ENCODE measurements at regions not wholly inside any gene's neighbourhood (a gene's known extent, or its start where the extent isn't known, plus 50 kb on each side); places are given as distances from the start of the nearest gene placed in this dataset.
A peak's percentile ranks its signal among the peaks of the same experiment; 100 is the strongest.
"Not testable (repeated sequence)": the region's sequence is repeated elsewhere in the genome, so short reads cannot be mapped to it uniquely, and the experiment has no call there.

- no peak for DNase-seq (ENCODE audit: low read depth in 4 of 4, low spot score in 3 of 4)
Measured at GRCh38 chr12:13405961-13406703, 209.6 kb downstream of the EMP1 start.

GRCh38 chr12:13404631-13405473, 208.3 kb downstream of the EMP1 start:
- DNase-seq (ENCODE audit: low read depth in 4 of 4, low spot score in 3 of 4) = no peak

GRCh38 chr12:13404111-13404628, 207.6 kb downstream of the EMP1 start:
- DNase-seq (ENCODE audit: low read depth in 4 of 4, low spot score in 3 of 4) = no peak

- DNase-seq (ENCODE audit: low read depth in 4 of 4, low spot score in 3 of 4) = not testable (repeated sequence)
Measured at GRCh38 chr12:13391375-13391774, 194.8 kb downstream of the EMP1 start.

- DNase-seq (ENCODE audit: low read depth in 4 of 4, low spot score in 3 of 4) = no peak
Measured at GRCh38 chr12:13390918-13391317, 194.4 kb downstream of the EMP1 start.

- peak; percentile 16 to 41 (median 21) for DNase-seq (ENCODE audit: low read depth in 4 of 4, low spot score in 3 of 4)
Measured at GRCh38 chr12:13390381-13390861, 193.9 kb downstream of the EMP1 start.

- DNase-seq (ENCODE audit: low read depth in 4 of 4, low spot score in 3 of 4) = no peak
Measured at GRCh38 chr12:13387101-13387500, 190.6 kb downstream of the EMP1 start.

GRCh38 chr12:13386323-13387039, 190.0 kb downstream of the EMP1 start:
- DNase-seq (ENCODE audit: low read depth in 4 of 4, low spot score in 3 of 4) = no peak

GRCh38 chr12:13383379-13383778, 186.9 kb downstream of the EMP1 start:
- DNase-seq (ENCODE audit: low read depth in 4 of 4, low spot score in 3 of 4) = no peak

- no peak for DNase-seq (ENCODE audit: low read depth in 4 of 4, low spot score in 3 of 4)
Measured at GRCh38 chr12:13380297-13380696, 183.8 kb downstream of the EMP1 start.

- DNase-seq (ENCODE audit: low read depth in 4 of 4, low spot score in 3 of 4) = no peak
Measured at GRCh38 chr12:13379531-13380188, 183.1 kb downstream of the EMP1 start.

- no peak for DNase-seq (ENCODE audit: low read depth in 4 of 4, low spot score in 3 of 4)
Measured at GRCh38 chr12:13377698-13378097, 181.2 kb downstream of the EMP1 start.

GRCh38 chr12:13376610-13377373, 180.3 kb downstream of the EMP1 start:
- DNase-seq (ENCODE audit: low read depth in 4 of 4, low spot score in 3 of 4) = no peak

- no peak for DNase-seq (ENCODE audit: low read depth in 4 of 4, low spot score in 3 of 4)
Measured at GRCh38 chr12:13375583-13376345, 179.2 kb downstream of the EMP1 start.

- no peak for DNase-seq (ENCODE audit: low read depth in 4 of 4, low spot score in 3 of 4)
Measured at GRCh38 chr12:13374793-13375192, 178.3 kb downstream of the EMP1 start.

GRCh38 chr12:13373803-13374202, 177.3 kb downstream of the EMP1 start:
- DNase-seq (ENCODE audit: low read depth in 4 of 4, low spot score in 3 of 4) = no peak

- no peak for DNase-seq (ENCODE audit: low read depth in 4 of 4, low spot score in 3 of 4)
Measured at GRCh38 chr12:13373131-13373530, 176.6 kb downstream of the EMP1 start.

- DNase-seq (ENCODE audit: low read depth in 4 of 4, low spot score in 3 of 4) = no peak
Measured at GRCh38 chr12:13372386-13372785, 175.9 kb downstream of the EMP1 start.

GRCh38 chr12:13371797-13372196, 175.3 kb downstream of the EMP1 start:
- DNase-seq (ENCODE audit: low read depth in 4 of 4, low spot score in 3 of 4) = no peak

Measured in left renal pelvis (tissue), 4 donors.